Aorta (tissue), 5 donors: ENCODE measurements at regions not wholly inside any gene's neighbourhood (a gene's known extent, or its start where the extent isn't known, plus 50 kb on each side); places are given as distances from the start of the nearest gene placed in this dataset.

Source experiments
- ATAC-seq: fragments of 200-7000 bp; cut with Tn5 transposase; one replicate; pipeline ENCODE4 v1.9.1; 2022; ENCODE audit warnings: moderate library complexity; ENCODE audit not compliant: low FRiP score
- DNase-seq, 2 donors: peaks; one replicate each; pipeline ENCODE4 v3.0.0-alpha.2; 2020
- H3K27ac ChIP-seq, 2 donors: one replicate each; pipeline ENCODE4 v1.5.1; 2013; ENCODE audit warnings: low read length in 2 of 2, mild to moderate bottlenecking in 2 of 2, moderate library complexity in 2 of 2, control low read depth in 1 of 2, inconsistent platforms in 1 of 2, low read depth in 1 of 2
- H3K27me3 ChIP-seq, 2 donors: one replicate each; pipeline ENCODE4 v1.6.1; 2013; ENCODE audit warnings: control low read depth in 1 of 2, low read length in 1 of 2, mild to moderate bottlenecking in 1 of 2, moderate library complexity in 1 of 2; ENCODE audit not compliant: insufficient read depth in 2 of 2, control insufficient read depth in 1 of 2
- H3K36me3 ChIP-seq, 2 donors: one replicate each; pipeline ENCODE4 v1.6.1; 2013; ENCODE audit warnings: control low read depth in 1 of 2, low read length in 1 of 2, mild to moderate bottlenecking in 1 of 2; ENCODE audit not compliant: insufficient read depth in 2 of 2, control insufficient read depth in 1 of 2
- H3K4me1 ChIP-seq, 2 donors: one replicate each; pipeline ENCODE4 v1.6.1; 2013; ENCODE audit warnings: low read length in 2 of 2, control low read depth in 1 of 2, mild to moderate bottlenecking in 1 of 2, moderate library complexity in 1 of 2; ENCODE audit not compliant: insufficient read depth in 2 of 2, control insufficient read depth in 1 of 2
- H3K4me3 ChIP-seq, 2 donors: one replicate each; pipeline ENCODE4 v1.5.1; 2013; ENCODE audit warnings: low read length in 2 of 2, control low read depth in 1 of 2, mild to moderate bottlenecking in 1 of 2
- H3K9me3 ChIP-seq: one replicate; pipeline ENCODE4 v1.6.1; 2013; ENCODE audit warnings: mild to moderate bottlenecking, low read length; ENCODE audit not compliant: control insufficient read depth
- WGBS, 2 donors: extraction: QIAGEN DNeasy Blood & Tissue Kit; methylation state at CpG; one replicate each; pipeline ENCODE4 v1.1.7; 2013; 5-methylcytosine and 5-hydroxymethylcytosine counted together
- intact Hi-C, 2 donors: fragments of 100-400 bp; cut with DNase I; formaldehyde crosslinking; loops; one replicate each; pipeline versions ENCODE4 v1.14.2 to v1.15.0; 2022
- donor health status: healthy with polysubstance abuse.
- donor health status: Bipolar disorder and iron deficiency.
- donor health status: DM: no; HTN: no; CAD: no.
- donor health status: DM: no; HTN: no; CAD: no.
- donor health status: DM: yes; HTN: yes; CAD: no.

GRCh38 chr11:30172883-30173311 lies 57.9 kb upstream of the FSHB start:
- DNase-seq (no peak), ATAC-seq (peak; percentile 17)
- Histone ChIP-seq H3K4me3 (no peak overlapping the region), H3K36me3 (no peaks in the 10 kb centered on the region), H3K27ac (no peak overlapping the region), H3K4me1 (no peaks in the 10 kb centered on the region), H3K27me3 (no peaks in the 10 kb centered on the region), H3K9me3 (no peaks in the 10 kb centered on the region)
- intact Hi-C loops, result no loop called here
- 37 to 40% methylated on average over 3 of the region's 3 CpGs for WGBS, 2 donors

DNA sequence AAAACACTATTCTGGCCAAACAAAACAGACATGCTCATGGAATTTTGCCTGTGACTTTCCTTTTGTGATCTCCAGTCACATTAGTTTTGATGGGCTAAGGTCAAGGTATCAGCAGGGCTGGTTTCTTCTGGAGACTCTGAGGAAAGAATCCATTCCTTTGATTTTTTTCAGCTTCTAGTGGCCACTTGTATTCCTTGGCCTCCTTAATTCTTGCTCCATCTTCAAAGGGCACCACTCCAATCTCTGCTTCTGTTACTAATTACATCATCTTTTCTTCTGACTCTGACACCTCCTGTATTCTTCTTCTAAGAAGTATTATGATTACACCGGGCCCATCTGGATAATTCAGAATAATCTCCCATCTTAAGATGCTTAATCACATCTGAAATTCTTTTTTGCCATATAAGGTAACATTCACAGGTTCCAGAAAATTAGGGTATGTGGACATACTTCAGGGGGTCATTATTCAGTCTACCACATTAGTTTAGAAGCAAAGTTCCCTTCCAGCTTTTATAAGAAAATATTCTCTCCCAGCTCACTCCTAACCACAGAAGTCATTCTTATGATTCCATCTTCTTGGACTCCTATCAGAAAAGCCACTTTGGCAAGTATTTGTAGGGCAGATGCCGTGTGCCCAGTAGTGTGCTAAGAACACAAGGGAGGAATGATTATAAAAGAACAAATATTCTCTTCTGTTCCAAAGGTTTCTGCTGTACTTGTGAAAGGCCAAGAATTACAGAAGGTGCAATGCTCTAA lies 56.4 kb upstream of the FSHB start:
- intact Hi-C loops, result no loop called here
- no peaks in the 10 kb centered on the region for H3K36me3 ChIP-seq
- H3K4me3 ChIP-seq, result no peak overlapping the region
- no peak for DNase-seq
- H3K4me1 ChIP-seq, result no peaks in the 10 kb centered on the region
- no peaks in the 10 kb centered on the region for H3K9me3 ChIP-seq
- ATAC-seq, result peak; percentile 33
- H3K27me3 ChIP-seq, result no peaks in the 10 kb centered on the region
- H3K27ac ChIP-seq, result no peak overlapping the region
- WGBS, 2 donors, result 36 to 38% methylated on average over 2 of the region's 2 CpGs
